ENCODE measurements at regions not wholly inside any gene's neighbourhood (a gene's known extent, or its start where the extent isn't known, plus 50 kb on each side); places are given as distances from the start of the nearest gene placed in this dataset.

- H3K4me1 Mint-ChIP-seq, result no peaks in the 10 kb centered on the region
- peaks cover 3 to 8% of the 10 kb centered on the region in 2 experiments for H3K9me3 ChIP-seq (ENCODE audit: control insufficient read depth in 2 of 2, low read length in 2 of 2)
- peaks cover 4% of the 10 kb centered on the region for H3K36me3 Mint-ChIP-seq
- H3K27me3 ChIP-seq (ENCODE audit: control insufficient read depth, insufficient read depth, low read length), result peaks cover 1% of the 10 kb centered on the region
- no peak overlapping the region for H3K27ac ChIP-seq (ENCODE audit: insufficient read depth, low read length, poor library complexity, severe bottlenecking)
- no peaks in the 10 kb centered on the region for H3K4me1 ChIP-seq (ENCODE audit: control insufficient read depth, insufficient read depth, low read length, poor library complexity, severe bottlenecking)
- no peak overlapping the region for H3K27ac Mint-ChIP-seq
- H3K4me3 ChIP-seq (ENCODE audit: low read depth, low read length), result no peak overlapping the region
- peaks cover 11% of the 10 kb centered on the region for H3K27me3 Mint-ChIP-seq
- DNase-seq (no peak), ATAC-seq (ENCODE audit: low read depth in 2 of 2) (no peak)
- H3K9me3 Mint-ChIP-seq, result peaks cover 0 to 19% (median 7%) of the 10 kb centered on the region in 7 donors
- peak overlapping the region in 1 of 4 donors; percentile 13 for H3K4me3 Mint-ChIP-seq
- no peaks in the 10 kb centered on the region for H3K36me3 ChIP-seq (ENCODE audit: control insufficient read depth, insufficient read depth, low read length)
Observed at GRCh38 chr2:238515377-238515776, 88.7 kb downstream of the ASB1 start.

DNA sequence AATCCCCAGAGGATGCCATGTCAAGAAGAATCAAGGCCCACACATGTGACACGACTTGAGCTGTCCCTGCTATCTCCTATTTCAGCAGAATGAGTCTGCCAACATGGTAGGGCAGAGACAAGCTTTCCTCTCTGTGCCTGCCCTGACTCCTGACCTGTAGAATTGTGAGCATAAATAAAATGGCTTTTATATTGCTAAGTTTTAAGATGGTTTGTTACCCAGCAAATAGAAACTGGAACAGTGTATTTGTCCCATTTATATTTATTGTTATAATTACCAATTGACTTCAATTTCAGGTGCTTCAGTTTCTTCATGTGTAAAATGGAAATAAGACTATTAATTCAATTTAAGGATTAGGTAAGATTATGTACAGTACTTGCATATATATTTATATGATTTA, 90.5 kb downstream of the ASB1 start:
- peaks cover 4% of the 10 kb centered on the region for H3K36me3 Mint-ChIP-seq
- Histone ChIP-seq H3K4me3 (ENCODE audit: low read depth, low read length) (no peak overlapping the region), H3K9me3 (ENCODE audit: control insufficient read depth in 2 of 2, low read length in 2 of 2) (peaks cover 3 to 8% of the 10 kb centered on the region in 2 experiments), H3K27ac (ENCODE audit: insufficient read depth, low read length, poor library complexity, severe bottlenecking) (no peak overlapping the region), H3K36me3 (ENCODE audit: control insufficient read depth, insufficient read depth, low read length) (no peaks in the 10 kb centered on the region), H3K4me1 (ENCODE audit: control insufficient read depth, insufficient read depth, low read length, poor library complexity, severe bottlenecking) (no peaks in the 10 kb centered on the region), H3K27me3 (ENCODE audit: control insufficient read depth, insufficient read depth, low read length) (peaks cover 1% of the 10 kb centered on the region)
- no peak overlapping the region for H3K27ac Mint-ChIP-seq
- no peaks in the 10 kb centered on the region for H3K4me1 Mint-ChIP-seq
- ATAC-seq (ENCODE audit: low read depth in 2 of 2) (no peak), DNase-seq (no peak)
- H3K4me3 Mint-ChIP-seq, result no peak overlapping the region
- H3K9me3 Mint-ChIP-seq, result peaks cover 0 to 19% (median 7%) of the 10 kb centered on the region in 7 donors
- peaks cover 11% of the 10 kb centered on the region for H3K27me3 Mint-ChIP-seq

DNA sequence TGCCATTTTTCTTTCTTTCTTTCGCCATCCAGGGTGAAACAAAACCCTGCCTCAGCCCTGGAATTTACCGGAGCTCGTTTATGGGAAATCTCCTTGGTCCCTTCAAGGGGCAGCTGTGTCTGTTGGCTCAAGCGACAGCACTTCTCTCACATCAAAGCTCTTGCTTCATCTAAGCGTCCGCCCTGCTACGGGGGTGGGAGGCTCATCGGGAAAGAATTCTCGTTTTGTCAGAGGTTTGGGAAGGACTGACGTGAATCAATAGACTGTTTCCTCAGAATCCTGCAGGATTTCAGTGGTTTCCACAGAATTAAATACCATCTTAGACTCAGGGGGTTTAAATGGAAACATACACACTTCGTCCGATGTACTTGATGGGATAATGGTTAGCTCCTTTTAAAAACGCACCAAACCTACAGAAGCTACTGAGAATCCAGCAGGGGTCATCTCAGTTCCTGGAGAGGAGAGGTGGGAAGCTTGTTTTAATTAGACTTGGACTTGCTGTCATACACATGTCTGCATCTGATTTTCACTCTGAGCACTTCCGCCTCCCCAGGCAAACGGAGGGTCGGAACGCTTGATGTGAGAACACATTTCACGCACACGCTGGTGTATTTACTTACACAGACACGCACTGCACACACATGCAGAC, 91.6 kb downstream of the ASB1 start:
- Histone ChIP-seq H3K27ac (ENCODE audit: insufficient read depth, low read length, poor library complexity, severe bottlenecking) (no peak overlapping the region), H3K4me3 (ENCODE audit: low read depth, low read length) (no peak overlapping the region), H3K9me3 (ENCODE audit: control insufficient read depth in 2 of 2, low read length in 2 of 2) (peaks cover 3 to 8% of the 10 kb centered on the region in 2 experiments), H3K27me3 (ENCODE audit: control insufficient read depth, insufficient read depth, low read length) (peaks cover 1% of the 10 kb centered on the region), H3K36me3 (ENCODE audit: control insufficient read depth, insufficient read depth, low read length) (no peaks in the 10 kb centered on the region), H3K4me1 (ENCODE audit: control insufficient read depth, insufficient read depth, low read length, poor library complexity, severe bottlenecking) (no peaks in the 10 kb centered on the region)
- DNase-seq (no peak), ATAC-seq (ENCODE audit: low read depth in 2 of 2) (no peak)
- Mint-ChIP-seq H3K4me3 (no peak overlapping the region), H3K9me3 (peaks cover 0 to 21% (median 9%) of the 10 kb centered on the region in 7 donors), H3K27ac (no peak overlapping the region), H3K27me3 (peaks cover 11% of the 10 kb centered on the region), H3K36me3 (peaks cover 4% of the 10 kb centered on the region), H3K4me1 (no peaks in the 10 kb centered on the region)

DNA sequence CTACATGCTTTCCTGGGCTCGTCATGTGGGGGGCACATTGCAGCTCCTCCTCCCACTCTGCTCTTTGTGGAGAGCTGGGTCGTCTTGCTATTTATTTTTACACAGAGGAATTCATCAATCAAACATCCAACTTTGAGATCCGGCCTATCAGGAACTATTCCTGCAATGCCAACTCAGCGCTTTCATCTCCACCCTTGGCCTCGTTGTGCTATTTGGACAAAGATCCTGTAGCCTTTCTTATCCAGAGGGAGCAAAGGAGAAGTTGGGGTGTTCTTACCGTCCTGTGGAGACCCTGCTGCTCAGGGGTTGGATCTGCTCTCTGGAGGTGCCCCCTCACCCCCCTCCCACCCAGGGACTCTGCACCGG, 92.1 kb downstream of the ASB1 start:
- Histone ChIP-seq H3K27ac (ENCODE audit: insufficient read depth, low read length, poor library complexity, severe bottlenecking) (no peak overlapping the region), H3K27me3 (ENCODE audit: control insufficient read depth, insufficient read depth, low read length) (peaks cover 1% of the 10 kb centered on the region), H3K4me3 (ENCODE audit: low read depth, low read length) (no peak overlapping the region), H3K4me1 (ENCODE audit: control insufficient read depth, insufficient read depth, low read length, poor library complexity, severe bottlenecking) (no peaks in the 10 kb centered on the region), H3K36me3 (ENCODE audit: control insufficient read depth, insufficient read depth, low read length) (no peaks in the 10 kb centered on the region), H3K9me3 (ENCODE audit: control insufficient read depth in 2 of 2, low read length in 2 of 2) (peaks cover 3 to 8% of the 10 kb centered on the region in 2 experiments)
- ATAC-seq (ENCODE audit: low read depth in 2 of 2) (no peak), DNase-seq (no peak)
- peaks cover 11% of the 10 kb centered on the region for H3K27me3 Mint-ChIP-seq
- H3K9me3 Mint-ChIP-seq, result peaks cover 0 to 21% (median 9%) of the 10 kb centered on the region in 7 donors
- H3K36me3 Mint-ChIP-seq, result peaks cover 4% of the 10 kb centered on the region
- H3K4me1 Mint-ChIP-seq, result no peaks in the 10 kb centered on the region
- no peak overlapping the region for H3K4me3 Mint-ChIP-seq
- no peak overlapping the region for H3K27ac Mint-ChIP-seq

DNA sequence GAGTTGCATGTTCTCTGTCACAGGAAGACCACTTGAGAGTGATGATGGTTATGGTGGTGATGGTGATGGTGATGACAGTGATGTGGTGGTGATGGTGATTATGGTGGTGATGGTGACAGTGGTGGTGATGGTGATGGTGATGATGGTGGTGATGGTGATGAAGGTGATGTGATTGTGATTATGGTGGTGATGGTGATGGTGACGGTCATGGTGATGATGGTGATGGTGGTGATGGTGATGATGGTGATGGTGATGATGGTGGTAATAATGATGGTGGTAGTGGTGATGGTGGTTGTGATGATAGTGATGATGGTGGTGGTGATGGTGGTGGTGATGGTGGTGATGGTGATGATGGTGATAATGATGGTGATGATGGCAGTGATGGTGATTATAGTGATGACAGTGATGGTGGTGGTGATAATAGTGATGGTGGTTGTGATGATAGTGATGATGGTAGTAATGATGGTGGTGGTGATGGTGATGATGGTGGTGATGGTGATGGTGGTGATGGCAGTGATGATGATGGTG, 93.7 kb downstream of the ASB1 start:
- no peak overlapping the region for H3K4me3 Mint-ChIP-seq
- Histone ChIP-seq H3K9me3 (ENCODE audit: control insufficient read depth in 2 of 2, low read length in 2 of 2) (peaks cover 3 to 8% of the 10 kb centered on the region in 2 experiments), H3K36me3 (ENCODE audit: control insufficient read depth, insufficient read depth, low read length) (no peaks in the 10 kb centered on the region), H3K4me1 (ENCODE audit: control insufficient read depth, insufficient read depth, low read length, poor library complexity, severe bottlenecking) (no peaks in the 10 kb centered on the region), H3K4me3 (ENCODE audit: low read depth, low read length) (no peak overlapping the region), H3K27me3 (ENCODE audit: control insufficient read depth, insufficient read depth, low read length) (peaks cover 1% of the 10 kb centered on the region), H3K27ac (ENCODE audit: insufficient read depth, low read length, poor library complexity, severe bottlenecking) (no peak overlapping the region)
- ATAC-seq (ENCODE audit: low read depth in 2 of 2) (no peak), DNase-seq (no peak)
- H3K4me1 Mint-ChIP-seq, result no peaks in the 10 kb centered on the region
- peaks cover 3% of the 10 kb centered on the region for H3K27me3 Mint-ChIP-seq
- H3K36me3 Mint-ChIP-seq, result peaks cover 4% of the 10 kb centered on the region
- peaks cover 0 to 19% (median 8%) of the 10 kb centered on the region in 7 donors for H3K9me3 Mint-ChIP-seq
- no peak overlapping the region for H3K27ac Mint-ChIP-seq

DNA sequence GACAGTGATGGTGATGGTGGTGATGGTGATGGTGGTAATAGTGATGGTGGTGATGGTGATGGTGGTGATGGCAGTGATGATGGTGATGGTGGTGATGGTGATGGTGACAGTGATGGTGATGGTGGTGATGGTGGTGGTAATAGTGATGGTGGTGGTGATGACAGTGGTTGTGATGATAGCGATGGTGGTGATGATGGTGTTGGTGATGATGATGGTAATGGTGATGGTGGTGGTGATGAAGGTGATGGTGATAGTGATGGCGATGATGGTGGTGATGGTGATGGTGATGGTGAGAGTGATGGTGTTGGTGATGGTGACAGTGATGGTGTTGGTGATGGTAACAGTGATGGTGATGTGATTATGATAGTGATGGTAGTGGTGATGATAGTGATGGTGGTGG, 94.3 kb downstream of the ASB1 start:
- H3K27me3 Mint-ChIP-seq, result no peaks in the 10 kb centered on the region
- H3K27ac Mint-ChIP-seq, result no peak overlapping the region

DNA sequence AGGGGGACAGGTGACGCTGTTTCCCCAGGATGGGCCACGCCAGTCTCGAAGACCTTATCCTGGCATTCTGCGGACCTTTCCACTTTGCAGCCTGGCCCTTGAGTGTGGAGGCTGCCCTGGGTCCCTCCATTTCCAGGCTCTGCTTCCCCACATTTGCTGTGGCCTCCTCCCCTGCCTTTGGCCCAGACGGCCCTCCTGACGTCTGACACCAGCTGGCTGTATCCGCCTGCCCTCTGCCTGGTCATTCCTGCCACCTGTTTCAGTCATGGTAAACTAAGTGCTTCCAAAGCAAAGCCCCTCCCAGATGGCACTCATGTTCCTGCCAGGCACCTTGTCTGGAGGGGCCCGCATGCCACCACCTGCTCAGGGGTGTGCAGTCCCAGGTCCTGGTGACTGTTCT, 95.1 kb downstream of the ASB1 start:
- H3K9me3 Mint-ChIP-seq, result peaks cover 0 to 12% (median 4%) of the 10 kb centered on the region in 7 donors
- H3K9me3 ChIP-seq (ENCODE audit: control insufficient read depth in 2 of 2, low read length in 2 of 2), result peaks cover 3% of the 10 kb centered on the region in 2 experiments
- ATAC-seq (ENCODE audit: low read depth in 2 of 2) (no peak), DNase-seq (no peak)
- H3K27ac ChIP-seq (ENCODE audit: insufficient read depth, low read length, poor library complexity, severe bottlenecking), result no peak overlapping the region
- H3K4me1 ChIP-seq (ENCODE audit: control insufficient read depth, insufficient read depth, low read length, poor library complexity, severe bottlenecking), result no peaks in the 10 kb centered on the region
- H3K4me3 Mint-ChIP-seq, result no peak overlapping the region
- H3K4me1 Mint-ChIP-seq, result no peaks in the 10 kb centered on the region
- no peak overlapping the region for H3K4me3 ChIP-seq (ENCODE audit: low read depth, low read length)
- H3K36me3 ChIP-seq (ENCODE audit: control insufficient read depth, insufficient read depth, low read length), result no peaks in the 10 kb centered on the region
- no peaks in the 10 kb centered on the region for H3K36me3 Mint-ChIP-seq
- H3K27me3 ChIP-seq (ENCODE audit: control insufficient read depth, insufficient read depth, low read length), result no peaks in the 10 kb centered on the region
- H3K27me3 Mint-ChIP-seq, result no peaks in the 10 kb centered on the region
- no peak overlapping the region for H3K27ac Mint-ChIP-seq

More for the DNA sequence above, 94.3 kb downstream of the ASB1 start:
- Histone ChIP-seq H3K36me3 (ENCODE audit: control insufficient read depth, insufficient read depth, low read length) (no peaks in the 10 kb centered on the region), H3K4me3 (ENCODE audit: low read depth, low read length) (no peak overlapping the region), H3K9me3 (ENCODE audit: control insufficient read depth in 2 of 2, low read length in 2 of 2) (peaks cover 3 to 5% of the 10 kb centered on the region in 2 experiments), H3K4me1 (ENCODE audit: control insufficient read depth, insufficient read depth, low read length, poor library complexity, severe bottlenecking) (no peaks in the 10 kb centered on the region), H3K27me3 (ENCODE audit: control insufficient read depth, insufficient read depth, low read length) (peaks cover 1% of the 10 kb centered on the region), H3K27ac (ENCODE audit: insufficient read depth, low read length, poor library complexity, severe bottlenecking) (no peak overlapping the region)
- DNase-seq (no peak), ATAC-seq (ENCODE audit: low read depth in 2 of 2) (no peak)
- peaks cover 4% of the 10 kb centered on the region for H3K36me3 Mint-ChIP-seq
- no peak overlapping the region for H3K4me3 Mint-ChIP-seq
- H3K9me3 Mint-ChIP-seq, result peaks cover 0 to 19% (median 7%) of the 10 kb centered on the region in 7 donors
- no peaks in the 10 kb centered on the region for H3K4me1 Mint-ChIP-seq
